KMS-11 (cell line): ENCODE measurements at regions not wholly inside any gene's neighbourhood (a gene's known extent, or its start where the extent isn't known, plus 50 kb on each side); places are given as distances from the start of the nearest gene placed in this dataset.
"Not testable (repeated sequence)": the region's sequence is repeated elsewhere in the genome, so short reads cannot be mapped to it uniquely, and the experiment has no call there.

Experiments
- H2AFZ ChIP-seq: fragments of 200-600 bp; sonication (generic); 2 replicates; pipeline ENCODE4 v1.6.1; 2016; ENCODE audit warnings: antibody characterized with exemption, mixed run types, low read depth
- H3K27ac ChIP-seq: fragments of 200-600 bp; sonication (generic); 2 replicates; pipeline ENCODE4 v1.6.1; 2016; ENCODE audit warnings: mild to moderate bottlenecking, mixed run types
- H3K27me3 ChIP-seq: fragments of 200-600 bp; sonication (generic); 2 replicates; pipeline ENCODE4 v1.6.1; 2017; ENCODE audit warnings: mild to moderate bottlenecking, low read depth, mixed run types, moderate library complexity; ENCODE audit not compliant: insufficient read depth
- H3K36me3 ChIP-seq: fragments of 200-600 bp; sonication (generic); 2 replicates; pipeline ENCODE4 v1.6.1; 2017; ENCODE audit warnings: mild to moderate bottlenecking, mixed run types; ENCODE audit not compliant: insufficient read depth
- H3K4me1 ChIP-seq: fragments of 200-600 bp; sonication (generic); 2 replicates; pipeline ENCODE4 v1.6.1; 2016; ENCODE audit warnings: mild to moderate bottlenecking, low read depth, mixed run types; ENCODE audit not compliant: poor library complexity, severe bottlenecking
- H3K4me2 ChIP-seq: fragments of 200-600 bp; sonication (generic); 2 replicates; pipeline ENCODE4 v1.7.0; 2016; ENCODE audit warnings: mild to moderate bottlenecking, mixed run types
- H3K4me3 ChIP-seq: fragments of 200-600 bp; sonication (generic); IDR thresholded peaks from 2 replicates; pipeline ENCODE4 v1.6.1; 2017; ENCODE audit warnings: low read depth, low read length, mixed read lengths; ENCODE audit not compliant: insufficient read depth
- H3K79me2 ChIP-seq: fragments of 200-600 bp; sonication (generic); 2 replicates; pipeline ENCODE4 v1.6.1; 2016; ENCODE audit warnings: low read depth, mixed run types; ENCODE audit not compliant: insufficient read depth
- H3K9ac ChIP-seq: fragments of 200-600 bp; sonication (generic); 2 replicates; pipeline ENCODE4 v1.6.1; 2016; ENCODE audit warnings: mild to moderate bottlenecking, mixed run types
- H4K20me1 ChIP-seq: fragments of 200-600 bp; sonication (generic); 2 replicates; pipeline ENCODE4 v1.6.1; 2016; ENCODE audit warnings: mild to moderate bottlenecking, mixed run types; ENCODE audit not compliant: insufficient read depth
- CTCF ChIP-seq: fragments of 200-600 bp; sonication (generic); conservative IDR thresholded peaks from 2 replicates; pipeline ENCODE4 v1.6.1; 2017; ENCODE audit warnings: low read depth, mild to moderate bottlenecking, antibody characterized with exemption, low read length, moderate library complexity, mixed read lengths

GRCh38 chr20:28602403-28603217, 2654.9 kb upstream of the DEFB115 start:
- not testable (repeated sequence) for H3K4me3 ChIP-seq, H3K4me1 ChIP-seq, H3K4me2 ChIP-seq, H3K36me3 ChIP-seq, H4K20me1 ChIP-seq, H2AFZ ChIP-seq, H3K9ac ChIP-seq, H3K79me2 ChIP-seq, H3K27ac ChIP-seq, H3K27me3 ChIP-seq

DNA sequence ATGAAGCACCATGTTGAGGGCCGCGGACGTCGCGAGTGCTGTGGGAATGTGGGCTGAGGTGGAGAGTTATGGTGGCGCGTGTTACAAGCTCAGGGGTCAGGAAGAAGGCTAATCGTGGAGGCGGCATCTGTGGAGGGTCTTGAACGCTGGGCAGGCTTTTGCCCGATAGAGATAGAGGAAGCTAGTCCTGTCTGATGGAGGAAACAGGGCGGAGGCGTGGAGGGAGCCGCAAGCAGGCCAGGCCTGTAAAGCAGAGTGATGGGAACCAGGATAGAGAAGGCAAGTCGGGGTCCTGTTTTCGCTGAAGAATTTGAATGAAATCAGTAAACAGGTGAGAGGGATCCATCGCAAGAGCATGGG, 2654.3 kb upstream of the DEFB115 start:
- not testable (repeated sequence) for H4K20me1 ChIP-seq, H2AFZ ChIP-seq, H3K27ac ChIP-seq, H3K4me1 ChIP-seq, H3K4me2 ChIP-seq, H3K79me2 ChIP-seq, H3K27me3 ChIP-seq, H3K9ac ChIP-seq, H3K36me3 ChIP-seq, H3K4me3 ChIP-seq

DNA sequence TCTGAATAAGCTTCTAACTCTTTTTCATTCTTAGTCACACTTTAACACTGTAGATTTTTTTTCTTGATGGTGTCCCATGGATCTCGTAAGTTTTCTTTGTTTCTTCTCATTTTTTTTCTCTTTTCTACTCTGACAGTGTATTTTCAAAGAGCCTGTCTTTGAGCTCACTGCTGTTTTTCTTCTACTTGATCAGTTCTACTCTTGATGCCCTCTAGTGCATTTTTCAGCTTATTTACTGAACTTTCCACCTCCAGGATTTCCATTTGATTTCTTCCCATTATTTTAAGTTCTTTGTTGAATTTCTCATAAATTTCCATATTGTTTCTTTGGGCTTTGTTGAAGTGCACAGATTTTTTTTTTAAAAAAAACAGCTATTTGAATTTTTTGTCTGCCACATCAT, 2641.1 kb upstream of the DEFB115 start:
- Histone ChIP-seq H3K9ac (no peak overlapping the region), H3K4me1 (no peaks in the 10 kb centered on the region), H2AFZ (no peak overlapping the region), H3K36me3 (no peaks in the 10 kb centered on the region), H3K27ac (no peak overlapping the region), H3K79me2 (no peaks in the 10 kb centered on the region), H3K4me2 (no peak overlapping the region), H3K27me3 (no peaks in the 10 kb centered on the region), H3K4me3 (no peak overlapping the region), H4K20me1 (no peaks in the 10 kb centered on the region)
- no peak for TF ChIP-seq CTCF

- not testable (repeated sequence) for H3K27ac ChIP-seq
Observed at GRCh38 chr20:28619956-28620651, 2637.4 kb upstream of the DEFB115 start.

GRCh38 chr20:28625112-28625511, 2632.4 kb upstream of the DEFB115 start:
- H2AFZ ChIP-seq, H3K27ac ChIP-seq, H4K20me1 ChIP-seq, H3K4me1 ChIP-seq, H3K27me3 ChIP-seq, H3K4me3 ChIP-seq, H3K4me2 ChIP-seq, H3K9ac ChIP-seq, H3K79me2 ChIP-seq, H3K36me3 ChIP-seq: not testable (repeated sequence)
- TF ChIP-seq CTCF: 0 out of 2 replicates have a peak, but pooled peaks have one; percentile 21

More at GRCh38 chr20:28619956-28620651, 2637.4 kb upstream of the DEFB115 start:
- H2AFZ ChIP-seq, H3K4me2 ChIP-seq, H4K20me1 ChIP-seq, H3K27me3 ChIP-seq, H3K36me3 ChIP-seq, H3K79me2 ChIP-seq, H3K9ac ChIP-seq, H3K4me1 ChIP-seq, H3K4me3 ChIP-seq: not testable (repeated sequence)

- H3K36me3 ChIP-seq, H3K27ac ChIP-seq, H3K4me3 ChIP-seq, H2AFZ ChIP-seq, H3K27me3 ChIP-seq, H3K79me2 ChIP-seq, H4K20me1 ChIP-seq, H3K4me1 ChIP-seq, H3K4me2 ChIP-seq, H3K9ac ChIP-seq: not testable (repeated sequence)
Observed at GRCh38 chr20:28640831-28641230, 2616.6 kb upstream of the DEFB115 start.
